KMS-11 (cell line): ENCODE measurements at regions not wholly inside any gene's neighbourhood (a gene's known extent, or its start where the extent isn't known, plus 50 kb on each side); places are given as distances from the start of the nearest gene placed in this dataset.

Experiments used
- H2AFZ ChIP-seq: fragments of 200-600 bp; sonication (generic); 2 replicates; pipeline ENCODE4 v1.6.1; 2016; ENCODE audit warnings: antibody characterized with exemption, mixed run types, low read depth
- H3K27ac ChIP-seq: fragments of 200-600 bp; sonication (generic); 2 replicates; pipeline ENCODE4 v1.6.1; 2016; ENCODE audit warnings: mild to moderate bottlenecking, mixed run types
- H3K27me3 ChIP-seq: fragments of 200-600 bp; sonication (generic); 2 replicates; pipeline ENCODE4 v1.6.1; 2017; ENCODE audit warnings: mild to moderate bottlenecking, low read depth, mixed run types, moderate library complexity; ENCODE audit not compliant: insufficient read depth
- H3K36me3 ChIP-seq: fragments of 200-600 bp; sonication (generic); 2 replicates; pipeline ENCODE4 v1.6.1; 2017; ENCODE audit warnings: mild to moderate bottlenecking, mixed run types; ENCODE audit not compliant: insufficient read depth
- H3K4me1 ChIP-seq: fragments of 200-600 bp; sonication (generic); 2 replicates; pipeline ENCODE4 v1.6.1; 2016; ENCODE audit warnings: mild to moderate bottlenecking, low read depth, mixed run types; ENCODE audit not compliant: poor library complexity, severe bottlenecking
- H3K4me2 ChIP-seq: fragments of 200-600 bp; sonication (generic); 2 replicates; pipeline ENCODE4 v1.7.0; 2016; ENCODE audit warnings: mild to moderate bottlenecking, mixed run types
- H3K4me3 ChIP-seq: fragments of 200-600 bp; sonication (generic); IDR thresholded peaks from 2 replicates; pipeline ENCODE4 v1.6.1; 2017; ENCODE audit warnings: low read depth, low read length, mixed read lengths; ENCODE audit not compliant: insufficient read depth
- H3K79me2 ChIP-seq: fragments of 200-600 bp; sonication (generic); 2 replicates; pipeline ENCODE4 v1.6.1; 2016; ENCODE audit warnings: low read depth, mixed run types; ENCODE audit not compliant: insufficient read depth
- H3K9ac ChIP-seq: fragments of 200-600 bp; sonication (generic); 2 replicates; pipeline ENCODE4 v1.6.1; 2016; ENCODE audit warnings: mild to moderate bottlenecking, mixed run types
- H4K20me1 ChIP-seq: fragments of 200-600 bp; sonication (generic); 2 replicates; pipeline ENCODE4 v1.6.1; 2016; ENCODE audit warnings: mild to moderate bottlenecking, mixed run types; ENCODE audit not compliant: insufficient read depth
- CTCF ChIP-seq: fragments of 200-600 bp; sonication (generic); conservative IDR thresholded peaks from 2 replicates; pipeline ENCODE4 v1.6.1; 2017; ENCODE audit warnings: low read depth, mild to moderate bottlenecking, antibody characterized with exemption, low read length, moderate library complexity, mixed read lengths

GRCh38 chr21:16587141-16587581 lies 857.4 kb downstream of the USP25 start:
- no peak for TF ChIP-seq CTCF
- Histone ChIP-seq H3K4me2 (peak overlapping the region; percentile 6; the same call in 1 of the 2 replicates), H3K4me3 (no peak overlapping the region), H3K9ac (0 out of 2 replicates have a peak overlapping the region, but pooled peaks have one; percentile 8), H3K36me3 (no peaks in the 10 kb centered on the region), H4K20me1 (no peaks in the 10 kb centered on the region), H3K79me2 (no peaks in the 10 kb centered on the region), H3K4me1 (peaks cover 47% of the 10 kb centered on the region), H2AFZ (no peak overlapping the region; the same call in 1 of the 2 replicates), H3K27ac (peak overlapping the region; percentile 27; the same call in 1 of the 2 replicates), H3K27me3 (no peaks in the 10 kb centered on the region)

- Histone ChIP-seq H3K79me2 (no peaks in the 10 kb centered on the region), H2AFZ (no peak overlapping the region), H3K4me2 (no peak overlapping the region), H3K4me1 (peaks cover 40% of the 10 kb centered on the region), H3K4me3 (no peak overlapping the region), H3K27me3 (no peaks in the 10 kb centered on the region), H3K27ac (no peak overlapping the region), H3K9ac (no peak overlapping the region), H3K36me3 (no peaks in the 10 kb centered on the region), H4K20me1 (no peaks in the 10 kb centered on the region)
- no peak for TF ChIP-seq CTCF
Observed at GRCh38 chr21:16587681-16588375, 858.0 kb downstream of the USP25 start.

DNA sequence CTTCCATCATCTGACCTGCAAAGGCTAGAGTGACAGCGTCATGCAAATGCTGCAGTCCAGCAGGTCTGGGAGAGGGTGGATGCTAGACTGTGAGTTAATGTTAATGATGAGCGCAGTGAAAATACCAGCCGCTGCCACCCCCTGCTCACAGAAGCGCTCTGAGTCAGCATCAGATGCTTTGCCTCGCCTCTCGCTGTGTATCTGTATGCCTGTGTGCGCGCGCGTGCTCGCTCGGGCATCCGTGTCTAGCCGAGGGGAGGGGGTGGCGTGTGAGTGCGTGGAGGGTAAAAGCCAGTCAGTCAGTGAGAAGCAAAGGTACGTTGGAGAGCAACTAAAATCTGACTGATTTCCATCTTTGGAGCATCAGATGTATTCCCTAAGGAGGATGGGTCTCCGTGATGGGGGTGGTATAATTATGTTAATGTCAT lies 858.7 kb downstream of the USP25 start:
- Histone ChIP-seq H3K4me2 (no peak overlapping the region), H3K4me3 (no peak overlapping the region), H3K79me2 (no peaks in the 10 kb centered on the region), H3K9ac (no peak overlapping the region), H3K27me3 (no peaks in the 10 kb centered on the region), H3K27ac (no peak overlapping the region), H3K4me1 (peaks cover 34% of the 10 kb centered on the region), H4K20me1 (no peaks in the 10 kb centered on the region), H2AFZ (no peak overlapping the region), H3K36me3 (no peaks in the 10 kb centered on the region)
- TF ChIP-seq CTCF: no peak

GRCh38 chr21:16589006-16589898 lies 859.5 kb downstream of the USP25 start:
- no peak overlapping the region for H3K4me2 ChIP-seq
- no peak overlapping the region for H3K4me3 ChIP-seq
- H4K20me1 ChIP-seq: no peaks in the 10 kb centered on the region
- H3K27me3 ChIP-seq: no peaks in the 10 kb centered on the region
- no peaks in the 10 kb centered on the region for H3K36me3 ChIP-seq
- no peak overlapping the region for H3K27ac ChIP-seq
- no peak overlapping the region for H3K9ac ChIP-seq
- H3K79me2 ChIP-seq: no peaks in the 10 kb centered on the region
- no peak for TF ChIP-seq CTCF
- H3K4me1 ChIP-seq: peaks cover 27% of the 10 kb centered on the region
- H2AFZ ChIP-seq: no peak overlapping the region
